BJ (cell line): ENCODE measurements at regions not wholly inside any gene's neighbourhood (a gene's known extent, or its start where the extent isn't known, plus 50 kb on each side); places are given as distances from the start of the nearest gene placed in this dataset.

Experiments used
- CTCF ChIA-PET: fragments of 350-600 bp; formaldehyde crosslinking; extraction: SDS; loops from one replicate; lab custom pipeline; 2021; ENCODE audit warnings: antibody characterized with exemption, inconsistent platforms; lab: Yijun Ruan, JAX
- POLR2A ChIA-PET: fragments of 300-600 bp; sonication (Branson Sonifier 250); formaldehyde crosslinking; extraction: SDS; loops from one replicate; lab custom pipeline; 2021; ENCODE audit warnings: antibody characterized with exemption; lab: Charles Lee
- DNase-seq: peaks from one replicate; pipeline ENCODE4 v3.0.0-alpha.2; 2011; ENCODE audit warnings: low read depth
- H3K27me3 ChIP-seq: 2 replicates; pipeline ENCODE4 v1.6.0; 2011; ENCODE audit warnings: low read length; ENCODE audit not compliant: control insufficient read depth, insufficient read depth
- H3K36me3 ChIP-seq: 2 replicates; pipeline ENCODE4 v1.5.1; 2011; ENCODE audit warnings: low read length; ENCODE audit not compliant: control insufficient read depth, insufficient read depth
- H3K4me3 ChIP-seq: 2 replicates; pipeline ENCODE4 v1.5.1; 2011; ENCODE audit warnings: low read depth, mild to moderate bottlenecking, control low read depth, low read length
- CTCF ChIP-seq: IDR thresholded peaks from 2 replicates; pipeline ENCODE4 v1.5.1; 2011; ENCODE audit warnings: low read depth, mild to moderate bottlenecking, control low read depth, inconsistent platforms, low read length, moderate library complexity; ENCODE audit not compliant: insufficient read depth

- no peak for TF ChIP-seq CTCF
- POLR2A ChIA-PET = no interaction called here
- Histone ChIP-seq H3K27me3 (no peaks in the 10 kb centered on the region), H3K36me3 (no peaks in the 10 kb centered on the region), H3K4me3 (no peak overlapping the region)
- CTCF ChIA-PET = no interaction called here
- no peak for DNase-seq
Observed at GRCh38 chr14:101369916-101370592, 191.2 kb upstream of the DIO3 start.

GRCh38 chr14:101370593-101371569, 190.4 kb upstream of the DIO3 start:
- Histone ChIP-seq H3K4me3 (no peak overlapping the region), H3K27me3 (no peaks in the 10 kb centered on the region), H3K36me3 (no peaks in the 10 kb centered on the region)
- ChIA-PET CTCF (no interaction called here), POLR2A (no interaction called here)
- no peak for DNase-seq
- TF ChIP-seq CTCF = no peak

DNA sequence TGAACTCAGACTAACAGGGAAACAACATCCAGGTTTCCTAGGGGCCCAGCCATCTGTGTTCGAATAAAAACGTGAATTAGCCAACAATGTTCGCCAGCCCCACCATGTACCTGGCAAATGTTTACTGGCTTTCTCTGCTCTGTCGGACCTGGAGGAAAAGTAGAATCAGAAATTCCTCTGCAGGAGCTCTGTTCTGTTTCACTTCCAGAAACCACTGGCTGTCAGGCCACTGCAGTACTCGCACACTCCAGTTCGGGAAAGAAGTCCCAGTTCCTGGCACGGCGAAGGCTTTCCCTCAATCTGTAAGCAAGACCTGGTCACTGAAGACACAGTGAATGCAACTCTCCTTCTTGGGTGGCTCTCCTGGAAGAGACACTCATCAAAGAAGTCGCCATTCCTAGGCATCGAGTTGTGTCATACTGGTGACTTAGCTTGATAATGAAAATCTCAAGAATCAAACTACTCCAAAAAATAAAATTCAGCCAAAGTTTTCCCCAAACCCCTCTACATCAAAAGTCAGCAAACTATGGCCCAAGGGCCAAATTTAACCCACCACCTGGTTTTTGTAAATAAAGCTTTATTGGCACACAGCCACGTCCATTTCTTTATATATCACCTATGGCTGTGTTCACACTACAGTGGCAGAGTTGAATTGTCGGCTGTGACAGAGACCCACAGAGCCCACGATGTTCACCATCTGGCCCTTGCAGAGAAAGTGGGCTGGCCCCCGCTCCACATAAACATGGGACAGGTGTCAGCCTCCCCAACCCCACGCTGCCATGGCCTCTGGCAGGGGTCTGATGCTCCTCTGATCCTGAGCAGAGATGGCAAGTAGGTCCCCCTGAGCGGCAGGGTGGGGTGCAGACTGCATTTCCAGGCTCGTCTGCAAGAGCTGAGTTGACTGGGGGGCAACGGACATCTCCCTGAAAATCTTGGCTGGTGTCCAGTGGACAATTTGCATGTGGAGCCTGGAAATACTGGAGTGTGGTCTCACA, 189.2 kb upstream of the DIO3 start:
- no peak for TF ChIP-seq CTCF
- no peaks in the 10 kb centered on the region for H3K27me3 ChIP-seq
- CTCF ChIA-PET = no interaction called here
- H3K4me3 ChIP-seq = no peak overlapping the region
- POLR2A ChIA-PET = no interaction called here
- no peaks in the 10 kb centered on the region for H3K36me3 ChIP-seq
- no peak for DNase-seq

- no peaks in the 10 kb centered on the region for H3K36me3 ChIP-seq
- POLR2A ChIA-PET = no interaction called here
- no peak overlapping the region for H3K4me3 ChIP-seq
- CTCF ChIA-PET = no interaction called here
- DNase-seq = no peak
- TF ChIP-seq CTCF = no peak
- no peaks in the 10 kb centered on the region for H3K27me3 ChIP-seq
Observed at GRCh38 chr14:101372894-101373620, 188.2 kb upstream of the DIO3 start.
